ENCODE measurements at regions not wholly inside any gene's neighbourhood (a gene's known extent, or its start where the extent isn't known, plus 50 kb on each side); places are given as distances from the start of the nearest gene placed in this dataset.
"Not testable (repeated sequence)": the region's sequence is repeated elsewhere in the genome, so short reads cannot be mapped to it uniquely, and the experiment has no call there.

- no peak for DNase-seq (ENCODE audit: low read depth)
Observed at GRCh38 chr6:27544612-27545260, 71.8 kb upstream of the ZNF184 start.

- not testable (repeated sequence) for DNase-seq (ENCODE audit: low read depth)
Observed at GRCh38 chr6:27544135-27544534, 71.2 kb upstream of the ZNF184 start.

DNA sequence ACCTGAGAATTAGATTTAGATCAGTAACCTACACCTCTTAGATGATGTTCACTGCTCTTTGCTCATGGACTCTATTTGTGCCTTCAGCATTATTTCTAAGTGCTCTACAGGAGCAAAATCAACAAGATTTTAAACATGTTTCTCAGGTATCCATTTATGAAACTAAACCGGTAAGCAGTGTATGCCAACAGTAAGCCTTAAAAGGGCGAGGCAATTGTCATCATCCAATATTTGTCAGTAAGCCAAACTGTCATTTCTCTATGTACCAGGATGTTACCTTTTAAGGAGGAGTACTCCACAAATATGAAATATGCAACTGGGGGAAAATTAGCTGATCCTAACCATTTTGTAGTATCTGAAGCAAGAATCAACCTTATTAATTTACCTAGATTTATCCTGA lies 69.6 kb upstream of the ZNF184 start:
- DNase-seq (ENCODE audit: low read depth), result no peak

DNA sequence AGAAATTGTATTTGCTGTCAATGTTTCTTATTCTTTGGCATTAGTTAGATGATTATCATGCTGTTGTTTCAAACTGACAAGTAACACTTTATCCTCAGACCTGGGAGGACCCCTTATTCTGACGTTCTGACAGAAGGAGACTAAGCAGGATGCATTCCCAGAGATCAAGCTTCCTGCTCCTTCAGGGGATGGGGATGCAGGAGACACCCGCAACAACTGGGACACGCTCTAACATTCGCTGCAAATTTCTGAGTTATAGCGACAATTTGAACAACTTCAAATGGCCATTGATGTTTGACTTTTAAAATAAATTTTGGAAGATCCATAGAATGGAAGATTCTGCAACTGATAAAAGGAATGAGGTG lies 69.0 kb upstream of the ZNF184 start:
- DNase-seq (ENCODE audit: low read depth), result no peak

GRCh38 chr6:27541212-27541932 lies 68.5 kb upstream of the ZNF184 start:
- no peak for DNase-seq (ENCODE audit: low read depth)

- DNase-seq (ENCODE audit: low read depth), result no peak
Observed at GRCh38 chr6:27539551-27539950, 66.6 kb upstream of the ZNF184 start.

DNA sequence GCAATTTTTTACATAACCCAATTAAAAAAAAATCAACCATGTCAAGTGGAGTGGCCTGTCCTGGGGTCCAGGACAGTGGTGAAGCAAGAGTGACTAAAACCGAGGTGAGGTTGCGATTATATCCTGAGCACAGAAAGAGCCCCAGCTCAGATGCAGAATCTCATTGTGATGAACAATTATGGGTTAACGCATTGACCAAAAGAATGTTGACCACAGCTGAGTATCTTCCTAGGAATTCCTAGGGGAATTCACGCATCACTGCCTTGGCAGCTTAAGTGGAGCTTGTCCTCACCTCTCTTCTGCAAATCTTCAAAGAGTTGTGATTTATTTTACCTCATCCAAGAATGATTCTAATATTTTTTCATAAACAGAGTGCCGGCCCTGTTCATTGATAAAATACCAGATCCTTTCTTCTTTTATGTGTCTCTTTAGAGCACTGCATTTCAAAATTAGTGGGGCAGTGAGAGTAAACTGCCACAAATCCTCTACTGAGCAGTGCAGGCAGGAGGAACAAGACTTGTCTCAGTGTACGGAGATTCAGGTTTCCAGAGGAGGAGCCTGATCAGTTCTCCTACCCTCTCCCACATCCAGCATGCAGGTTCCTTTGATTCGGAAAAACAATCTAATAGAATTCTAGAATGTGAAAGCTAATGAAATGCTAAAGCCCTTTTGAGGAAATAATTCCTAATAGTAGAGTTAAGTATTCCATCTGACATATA lies 60.1 kb upstream of the ZNF184 start:
- no peak for DNase-seq (ENCODE audit: low read depth)

GRCh38 chr6:27531772-27532459 lies 59.0 kb upstream of the ZNF184 start:
- no peak for DNase-seq (ENCODE audit: low read depth)

- DNase-seq (ENCODE audit: low read depth), result not testable (repeated sequence)
Observed at GRCh38 chr6:27529796-27530195, 56.9 kb upstream of the ZNF184 start.

DNA sequence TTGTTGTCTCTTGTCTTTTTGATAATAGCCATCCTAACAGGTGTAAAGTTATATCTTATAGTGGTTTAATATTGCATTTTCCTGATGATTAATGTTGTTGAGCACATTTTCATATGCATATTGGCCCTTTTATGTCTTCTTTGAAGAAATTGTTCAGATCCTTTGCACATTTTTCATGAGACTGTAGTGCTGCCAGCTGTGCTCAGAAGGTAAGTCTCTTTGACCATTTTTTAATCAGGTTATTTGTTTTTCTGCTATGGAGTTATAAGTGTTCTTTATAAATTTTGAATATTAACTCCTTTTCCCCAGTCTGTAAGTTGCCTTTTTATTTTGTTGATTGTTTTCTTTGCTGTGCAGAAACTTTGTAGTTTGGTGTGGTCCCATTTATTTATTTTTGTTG lies 55.8 kb upstream of the ZNF184 start:
- DNase-seq (ENCODE audit: low read depth), result no peak

Data from stimulated activated CD8-positive, alpha-beta memory T cell treated with anti-CD3 and anti-CD28 coated beads, Interleukin-7, amount 100 ng/mL, for 24 hours (primary cell).